SH-SY5Y (cell line): ENCODE measurements at regions not wholly inside any gene's neighbourhood (a gene's known extent, or its start where the extent isn't known, plus 50 kb on each side); places are given as distances from the start of the nearest gene placed in this dataset.

Experiments used
- GATA2 ChIP-seq: IDR thresholded peaks from 2 replicates; pipeline ENCODE4 v1.6.1; 2011; ENCODE audit warnings: mild to moderate bottlenecking, low read depth, low read length
- GATA3 ChIP-seq: IDR thresholded peaks from 2 replicates; pipeline ENCODE4 v1.6.1; 2011; ENCODE audit warnings: low read depth, mild to moderate bottlenecking, low read length, moderate library complexity

DNA sequence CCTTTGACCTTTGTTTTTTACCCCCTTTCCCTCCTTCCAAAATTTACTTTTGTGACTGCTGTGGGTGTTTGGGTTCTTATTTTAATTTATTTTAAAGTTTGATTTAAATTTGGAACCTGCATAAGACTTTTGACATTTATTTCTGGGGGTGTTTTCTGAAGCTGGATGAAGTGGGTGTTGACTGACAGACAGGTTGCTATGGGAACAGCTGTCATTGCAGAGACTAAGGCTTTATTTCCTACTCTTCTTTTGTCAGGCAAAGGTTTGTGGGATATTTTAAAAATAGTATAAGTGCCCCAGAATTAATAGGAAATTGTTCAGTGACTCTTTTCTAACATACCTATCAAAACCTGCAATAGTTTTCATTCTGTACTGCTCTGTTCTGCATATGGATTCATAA, 290.8 kb upstream of the ESRRG start:
- TF ChIP-seq GATA2 (no peak), GATA3 (no peak)

DNA sequence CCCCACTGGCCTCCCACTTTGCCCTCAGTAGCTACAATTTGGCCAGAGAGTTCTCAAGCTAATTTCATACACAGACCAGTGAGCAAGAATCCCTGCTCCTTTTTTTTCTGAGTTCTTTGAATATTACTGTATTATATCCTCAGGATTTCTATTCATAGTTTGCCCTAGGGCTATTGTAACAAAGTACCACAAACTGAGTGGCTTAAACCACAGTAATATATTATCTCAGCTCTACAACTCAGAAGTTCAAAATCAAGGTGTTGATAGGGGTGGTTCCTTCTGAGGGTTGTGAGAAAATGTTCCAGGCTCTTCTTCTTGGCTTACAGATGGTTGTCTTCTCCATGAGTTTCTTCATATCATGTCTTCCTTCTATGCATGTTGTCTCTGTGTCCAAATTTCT, 289.4 kb upstream of the ESRRG start:
- no peak for TF ChIP-seq GATA2
- no peak for TF ChIP-seq GATA3

DNA sequence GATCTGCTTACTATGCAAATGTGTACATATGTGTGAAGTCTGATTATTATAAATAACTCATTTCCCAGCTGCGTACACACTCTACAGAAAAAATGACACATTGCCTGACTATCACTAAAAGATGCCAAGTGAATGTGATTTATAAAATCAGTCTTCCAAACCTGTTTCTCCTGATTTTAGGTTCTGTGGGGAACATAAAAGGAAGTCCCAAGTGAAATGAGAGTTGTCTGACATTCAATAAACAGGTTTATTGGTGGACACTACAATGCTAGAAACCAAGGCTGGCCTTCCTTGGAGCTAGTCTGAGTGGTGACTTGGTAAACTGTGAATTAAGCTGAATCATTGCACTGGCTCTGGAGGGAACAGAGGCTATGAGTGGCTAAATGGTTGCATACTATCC, 287.9 kb upstream of the ESRRG start:
- TF ChIP-seq GATA3 (no peak), GATA2 (no peak)

DNA sequence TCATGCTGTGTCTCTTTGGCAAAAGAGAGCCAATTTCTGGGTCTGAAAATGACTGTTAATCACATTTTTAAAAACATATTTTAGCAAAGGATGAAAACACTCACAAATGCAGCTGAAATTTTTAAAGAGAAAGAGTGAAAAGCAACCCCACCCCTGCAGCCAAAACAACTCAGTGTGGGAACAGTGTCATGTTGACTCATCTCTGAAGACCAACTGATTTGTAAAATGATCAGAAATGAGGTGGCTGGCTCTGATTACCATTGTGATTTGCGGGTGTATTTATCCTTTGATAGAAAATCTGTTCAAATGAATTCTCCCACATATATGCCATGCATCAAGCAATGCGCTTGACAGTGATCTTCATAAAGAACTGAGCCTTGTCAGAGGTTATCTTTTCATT, 287.0 kb upstream of the ESRRG start:
- TF ChIP-seq GATA2, result no peak
- TF ChIP-seq GATA3, result no peak

DNA sequence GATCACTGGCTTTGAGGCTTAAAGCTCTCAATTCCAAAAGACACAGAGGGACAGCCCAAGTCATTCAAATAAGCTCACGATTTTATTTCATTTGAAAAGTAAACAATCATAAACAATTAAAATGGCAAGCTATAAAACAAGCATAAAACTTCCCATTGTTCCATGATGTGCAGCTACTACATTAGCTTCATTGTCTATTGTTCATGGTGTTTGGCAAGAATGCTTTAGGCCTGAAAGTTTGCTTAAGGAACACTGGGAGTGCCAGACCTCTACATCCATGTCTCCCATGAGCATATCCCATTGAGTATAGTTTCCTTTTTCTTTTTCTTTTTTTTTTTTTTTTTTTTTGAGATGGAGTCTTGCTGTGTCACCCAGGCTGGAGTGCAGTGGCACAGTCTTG, 286.1 kb upstream of the ESRRG start:
- TF ChIP-seq GATA2 (no peak), GATA3 (no peak)

DNA sequence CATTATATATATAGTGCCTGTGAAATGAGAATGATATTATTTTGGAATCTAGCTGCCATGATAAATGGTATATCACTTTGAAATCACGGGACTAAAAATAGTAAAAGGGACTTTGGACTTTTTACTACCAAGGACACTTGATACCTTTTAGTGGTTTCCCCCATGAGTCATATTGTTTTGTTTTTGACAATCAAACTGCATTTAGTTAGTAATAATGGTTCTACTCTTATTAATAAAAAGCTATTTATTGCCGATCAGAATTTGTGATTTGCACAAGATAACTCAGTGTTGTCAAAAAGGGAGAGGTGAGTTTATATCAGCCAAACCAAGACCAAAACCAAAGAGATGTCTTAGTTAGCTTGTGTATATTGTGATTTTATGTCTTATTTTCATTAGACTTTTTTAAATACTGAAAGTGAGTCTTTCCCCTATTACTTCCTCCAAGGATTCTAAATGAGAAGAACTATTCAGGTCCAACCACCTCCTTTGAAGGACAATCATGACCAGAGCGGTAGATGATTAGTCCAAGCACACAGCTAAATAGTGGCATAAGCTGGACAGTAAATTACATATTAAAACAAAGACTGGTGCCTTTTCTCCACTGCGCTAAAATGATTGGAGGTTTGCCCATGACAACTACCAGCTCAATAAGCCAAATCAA, 281.7 kb upstream of the ESRRG start:
- TF ChIP-seq GATA2 (no peak), GATA3 (no peak)

DNA sequence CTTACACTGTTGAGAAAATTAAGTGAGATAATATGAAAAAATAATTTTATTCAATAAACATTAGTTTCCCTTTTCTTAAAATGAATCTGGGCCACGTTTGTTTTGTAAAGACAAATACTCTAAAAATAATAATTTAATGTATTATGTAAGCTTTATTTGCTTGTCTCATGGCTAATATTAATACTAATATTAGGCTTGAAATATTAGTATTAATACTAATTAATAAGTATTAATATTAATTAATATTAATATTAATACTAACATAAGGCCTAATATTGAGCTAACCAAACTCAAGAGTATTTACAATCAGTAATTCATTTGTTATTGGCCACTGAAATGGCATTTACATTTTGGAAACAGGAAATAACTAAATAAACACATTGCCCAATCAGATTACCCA, 280.1 kb upstream of the ESRRG start:
- TF ChIP-seq GATA2 (no peak), GATA3 (no peak)

DNA sequence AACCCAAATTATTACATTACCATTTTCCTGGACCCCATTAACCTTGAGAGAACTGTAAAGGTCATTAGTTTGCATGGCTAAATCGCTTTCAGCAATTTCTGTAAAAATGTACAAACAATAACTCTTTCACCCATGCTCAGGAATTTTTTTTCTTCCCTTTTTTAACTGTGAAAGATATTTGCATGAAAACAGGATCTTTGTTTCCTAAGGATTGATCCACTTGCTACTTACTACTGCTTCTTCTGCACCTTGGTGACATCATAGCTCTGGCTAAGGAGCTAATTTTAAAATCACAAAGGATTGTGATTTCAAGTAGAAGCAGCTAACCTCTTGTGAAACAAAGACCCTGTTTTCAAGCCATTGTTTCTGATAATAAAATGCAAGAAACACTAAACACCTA, 274.6 kb upstream of the ESRRG start:
- TF ChIP-seq GATA3, result no peak
- no peak for TF ChIP-seq GATA2

DNA sequence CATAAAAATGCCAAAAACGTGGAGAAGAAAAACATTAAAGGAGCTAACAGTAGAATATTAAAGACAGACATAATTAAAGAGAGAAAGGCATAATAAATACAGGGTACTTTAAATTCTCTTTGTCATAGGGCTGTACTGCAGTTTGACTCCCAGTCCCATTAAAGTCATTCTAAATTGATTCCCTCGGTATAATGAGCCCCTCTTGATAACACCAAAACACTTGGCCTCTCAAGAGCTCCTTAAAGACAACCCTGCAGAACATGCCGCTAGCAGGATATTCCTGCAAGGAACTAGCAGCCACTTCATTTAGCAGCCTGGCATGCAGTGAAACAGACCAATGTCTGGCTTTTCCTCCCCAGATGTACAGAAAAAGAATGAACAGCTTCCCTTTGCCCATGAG, 273.8 kb upstream of the ESRRG start:
- TF ChIP-seq GATA3 (no peak), GATA2 (no peak)

DNA sequence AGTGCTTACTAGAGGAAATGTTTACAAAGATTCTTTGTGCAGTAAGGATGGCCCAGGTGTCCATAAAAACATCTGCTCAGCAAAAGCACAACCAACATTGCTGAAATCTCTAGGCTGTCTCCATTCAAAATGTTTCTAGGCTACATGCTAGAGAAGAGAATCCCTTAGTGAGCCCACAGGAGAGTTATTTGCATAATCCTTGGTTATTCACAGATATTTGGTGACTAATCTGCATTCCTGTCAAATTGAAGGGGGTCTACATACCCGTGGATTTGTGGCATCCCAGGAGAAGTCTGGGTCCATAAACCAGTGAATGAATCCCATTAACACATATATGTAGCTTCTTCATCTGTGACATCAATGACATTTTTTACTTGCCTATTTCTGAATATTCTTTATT, 261.3 kb upstream of the ESRRG start:
- TF ChIP-seq GATA3, result no peak

DNA sequence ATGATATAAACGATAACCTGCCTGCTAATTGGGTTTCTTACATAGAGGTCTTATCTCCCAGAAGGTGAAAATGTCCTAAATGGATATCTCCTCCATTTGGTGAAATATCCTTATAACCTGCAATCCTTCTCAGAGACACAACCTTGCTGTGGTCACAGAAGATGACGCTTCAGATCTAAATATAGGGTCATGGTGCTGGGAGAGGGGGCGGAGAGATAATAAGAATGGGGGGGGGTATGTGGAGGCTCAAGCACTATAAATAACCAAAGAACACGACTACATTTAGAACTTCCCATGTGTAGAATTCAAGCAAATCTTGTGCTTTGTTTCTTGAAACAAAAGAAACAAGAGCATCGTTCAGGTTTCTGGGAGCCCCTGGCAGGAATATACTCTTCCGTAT, 260.6 kb upstream of the ESRRG start:
- TF ChIP-seq GATA3 (no peak), GATA2 (no peak)

DNA sequence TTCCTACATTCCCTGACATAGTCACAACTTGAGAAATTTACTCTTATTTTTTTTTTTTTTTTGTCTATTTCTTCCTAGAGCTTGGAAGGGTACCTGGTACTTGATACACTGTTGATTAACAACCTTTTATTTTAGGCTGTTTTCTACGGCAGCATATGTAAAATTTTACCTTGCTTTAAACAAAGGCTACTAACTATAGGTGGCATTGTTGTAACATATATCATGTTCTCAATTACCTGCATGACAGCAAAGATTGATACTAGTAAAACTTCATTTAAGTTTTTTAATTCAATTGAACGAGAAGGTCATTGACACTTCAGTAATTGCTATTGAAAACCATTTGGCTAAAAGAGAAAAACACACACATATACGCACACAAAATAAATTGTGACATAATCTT, 238.3 kb upstream of the ESRRG start:
- TF ChIP-seq GATA3 (no peak), GATA2 (no peak)

DNA sequence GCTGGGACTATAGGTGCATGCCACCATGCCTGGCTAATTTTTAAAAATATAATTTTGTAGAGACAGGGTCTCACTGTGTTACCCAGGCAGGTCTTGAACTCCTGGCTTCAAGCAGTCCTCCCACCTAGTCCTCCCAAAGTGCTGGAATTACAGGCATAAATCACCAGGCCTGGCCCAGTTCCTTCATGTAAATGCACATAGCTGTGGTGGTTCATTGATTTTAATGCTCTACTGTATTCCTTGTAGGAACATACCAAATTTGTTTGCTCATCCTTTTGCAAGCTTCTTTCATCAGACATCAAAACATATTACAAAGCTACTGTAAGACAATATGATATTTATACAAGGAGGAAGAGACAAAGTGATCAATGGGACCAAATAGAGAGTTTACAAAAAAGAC, 237.5 kb upstream of the ESRRG start:
- TF ChIP-seq GATA2, result no peak
- no peak for TF ChIP-seq GATA3

DNA sequence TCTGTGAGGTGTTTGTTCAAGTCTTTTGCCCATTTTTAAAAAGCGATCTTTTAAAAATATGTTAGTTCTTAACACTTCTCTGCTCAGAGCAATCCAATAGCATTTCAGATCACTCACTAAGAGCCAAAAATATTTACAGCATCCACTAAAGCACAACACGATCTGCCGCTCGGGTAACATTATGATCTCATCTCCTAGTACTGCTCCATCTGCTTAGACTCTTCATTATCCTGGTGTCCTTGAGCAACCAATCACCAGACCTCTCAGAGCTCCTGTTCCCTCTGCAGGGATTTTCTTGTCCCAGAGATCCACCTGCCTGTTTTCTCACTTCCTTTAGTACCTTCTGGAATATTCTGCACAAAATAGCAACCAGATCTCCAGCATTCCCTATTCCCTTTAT, 235.3 kb upstream of the ESRRG start:
- TF ChIP-seq GATA3 (no peak), GATA2 (no peak)

DNA sequence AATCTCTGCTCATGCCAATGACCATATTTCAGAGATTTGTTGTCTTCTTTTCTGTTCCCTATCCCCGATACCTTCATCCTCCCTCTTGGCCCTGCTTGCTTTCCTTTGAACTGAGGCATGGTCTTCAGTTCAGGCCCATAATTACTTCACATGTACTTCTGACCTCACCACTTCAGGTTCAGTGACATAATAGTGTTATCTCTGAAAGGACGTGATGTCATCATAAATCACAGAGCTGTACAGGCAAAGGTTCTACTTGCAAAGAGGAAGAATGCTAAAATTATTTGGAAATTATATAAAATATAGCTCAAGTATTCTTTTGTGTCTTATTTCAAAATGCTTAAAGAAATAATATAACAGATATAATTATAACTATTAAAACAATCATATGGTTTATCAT, 230.3 kb upstream of the ESRRG start:
- TF ChIP-seq GATA3 (no peak), GATA2 (no peak)

DNA sequence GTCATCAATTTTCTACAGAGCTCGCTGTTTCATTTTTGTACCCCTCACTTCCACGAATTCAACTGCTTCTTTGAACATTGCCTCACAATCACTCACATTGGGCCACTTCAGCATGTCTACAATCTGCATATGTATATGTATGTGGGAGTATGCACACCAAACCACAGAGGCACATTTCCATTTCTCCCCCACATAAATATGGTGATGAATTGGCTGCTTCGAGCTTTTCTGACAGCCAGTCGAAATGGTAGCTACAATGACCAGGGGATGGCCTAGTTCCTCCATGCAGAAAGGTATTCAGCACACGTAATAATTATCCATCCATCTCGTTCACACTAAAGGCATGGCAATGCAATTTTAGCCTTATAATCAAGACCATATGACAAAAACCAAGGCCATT, 229.6 kb upstream of the ESRRG start:
- TF ChIP-seq GATA3, result no peak
- TF ChIP-seq GATA2, result no peak

DNA sequence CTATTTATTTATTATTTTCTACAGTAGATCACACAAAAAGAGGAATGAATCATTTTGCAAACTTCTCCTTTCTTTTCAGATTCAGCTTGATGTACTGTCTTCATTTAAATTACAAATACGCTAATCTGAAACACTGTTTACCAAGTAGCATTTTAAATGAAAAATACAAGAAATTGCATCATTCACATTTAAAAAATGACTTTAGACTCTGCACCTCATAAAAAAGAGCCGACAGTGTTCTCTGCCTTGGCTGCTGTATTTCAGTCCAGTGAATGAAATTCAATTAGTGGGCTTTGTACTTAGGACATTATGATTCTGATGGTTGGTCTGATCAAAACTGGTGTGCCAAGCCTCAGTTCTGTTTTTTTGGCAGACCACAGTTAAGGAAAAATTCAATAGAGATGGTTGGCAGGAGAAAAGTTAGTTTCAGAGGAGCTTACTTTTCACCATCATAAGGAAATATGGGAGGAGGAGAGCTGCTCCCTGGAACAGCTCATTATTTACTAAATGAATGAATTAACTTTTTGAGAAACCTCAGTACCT, 222.4 kb upstream of the ESRRG start:
- TF ChIP-seq GATA2 (no peak), GATA3 (no peak)
